GM12878 (cell line): ENCODE measurements at regions not wholly inside any gene's neighbourhood (a gene's known extent, or its start where the extent isn't known, plus 50 kb on each side); places are given as distances from the start of the nearest gene placed in this dataset.

ENCODE experiments used
- BCL3 ChIP-seq: IDR thresholded peaks from 2 replicates; pipeline ENCODE4 v1.6.1; 2011; ENCODE audit warnings: borderline replicate concordance, low read depth, mild to moderate bottlenecking, moderate library complexity, low read length; ENCODE audit not compliant: insufficient read depth, poor library complexity, severe bottlenecking
- EZH2 ChIP-seq: IDR thresholded peaks from 2 replicates; pipeline ENCODE4 v1.6.1; 2012; ENCODE audit warnings: low read depth, mild to moderate bottlenecking, control low read depth, inconsistent platforms, low read length, borderline replicate concordance; ENCODE audit not compliant: control insufficient read depth
- MEF2A ChIP-seq: IDR thresholded peaks from 2 replicates; pipeline ENCODE4 v1.6.1; 2011; ENCODE audit warnings: low read depth, mild to moderate bottlenecking, low read length, moderate library complexity; ENCODE audit not compliant: insufficient read depth
- MXI1 ChIP-seq: fragments of 150-350 bp; IDR thresholded peaks from 2 replicates; pipeline ENCODE4 v1.6.1; 2011; ENCODE audit warnings: low read depth, mild to moderate bottlenecking, inconsistent platforms, low read length, improper control_type of control experiment
- NR2C1 ChIP-seq: fragments of 450-650 bp; IDR thresholded peaks from 2 replicates; pipeline ENCODE4 v1.6.1; 2017; ENCODE audit warnings: antibody characterized with exemption, mild to moderate bottlenecking, moderate library complexity
- NRF1 ChIP-seq: conservative IDR thresholded peaks from 2 replicates; pipeline ENCODE4 v1.6.1; 2011; ENCODE audit warnings: mild to moderate bottlenecking, low read depth, low read length, improper control_type of control experiment
- PML ChIP-seq: IDR thresholded peaks from 2 replicates; pipeline ENCODE4 v1.6.1; 2012; ENCODE audit warnings: low read length, inconsistent platforms
- POU2F2 ChIP-seq: IDR thresholded peaks from 3 replicates; pipeline ENCODE4 v1.6.1; 2011; ENCODE audit warnings: low read depth, mild to moderate bottlenecking, low read length, borderline replicate concordance
- RBBP5 ChIP-seq: fragments of 200-600 bp; sonication (generic); conservative IDR thresholded peaks from 2 replicates; pipeline ENCODE4 v1.6.1; 2016
- TAF1 ChIP-seq: IDR thresholded peaks from 2 replicates; pipeline ENCODE4 v1.6.1; 2011; ENCODE audit warnings: mild to moderate bottlenecking, low read depth, low read length, borderline replicate concordance
- USF2 ChIP-seq: IDR thresholded peaks from 2 replicates; pipeline ENCODE4 v1.6.1; 2011; ENCODE audit warnings: low read depth, low read length, improper control_type of control experiment, borderline replicate concordance
- ZNF274 ChIP-seq: IDR thresholded peaks from one replicate; pipeline ENCODE4 v1.8.0; 2011; ENCODE audit not compliant: insufficient read length, insufficient read depth
- ZZZ3 ChIP-seq: IDR thresholded peaks from 2 replicates; pipeline ENCODE4 v1.6.1; 2011; ENCODE audit warnings: low read depth; ENCODE audit not compliant: control insufficient read depth, insufficient read length
- TF ChIP-seq, protein P1 (sequence below), 3 experiments: IDR thresholded peaks in 2 of 3; conservative IDR thresholded peaks in 1 of 3; 2 replicates each; pipeline ENCODE4 v1.5.1; 2011; ENCODE audit warnings: low read depth in 3 of 3, low read length in 3 of 3, mild to moderate bottlenecking in 3 of 3, control low read depth in 2 of 3, moderate library complexity in 2 of 3, inconsistent platforms in 1 of 3, mixed read lengths in 1 of 3; ENCODE audit not compliant: control insufficient read depth in 2 of 3, insufficient read depth in 1 of 3; ENCODE audit errors: extremely low read depth in 1 of 3

- no peak for TF ChIP-seq POU2F2
- no peak for TF ChIP-seq PML
- TF ChIP-seq ZZZ3, result no peak
- no peak for TF ChIP-seq ZNF274
- no peak for TF ChIP-seq TAF1
- no peak for TF ChIP-seq MXI1
- TF ChIP-seq, protein P1, sequence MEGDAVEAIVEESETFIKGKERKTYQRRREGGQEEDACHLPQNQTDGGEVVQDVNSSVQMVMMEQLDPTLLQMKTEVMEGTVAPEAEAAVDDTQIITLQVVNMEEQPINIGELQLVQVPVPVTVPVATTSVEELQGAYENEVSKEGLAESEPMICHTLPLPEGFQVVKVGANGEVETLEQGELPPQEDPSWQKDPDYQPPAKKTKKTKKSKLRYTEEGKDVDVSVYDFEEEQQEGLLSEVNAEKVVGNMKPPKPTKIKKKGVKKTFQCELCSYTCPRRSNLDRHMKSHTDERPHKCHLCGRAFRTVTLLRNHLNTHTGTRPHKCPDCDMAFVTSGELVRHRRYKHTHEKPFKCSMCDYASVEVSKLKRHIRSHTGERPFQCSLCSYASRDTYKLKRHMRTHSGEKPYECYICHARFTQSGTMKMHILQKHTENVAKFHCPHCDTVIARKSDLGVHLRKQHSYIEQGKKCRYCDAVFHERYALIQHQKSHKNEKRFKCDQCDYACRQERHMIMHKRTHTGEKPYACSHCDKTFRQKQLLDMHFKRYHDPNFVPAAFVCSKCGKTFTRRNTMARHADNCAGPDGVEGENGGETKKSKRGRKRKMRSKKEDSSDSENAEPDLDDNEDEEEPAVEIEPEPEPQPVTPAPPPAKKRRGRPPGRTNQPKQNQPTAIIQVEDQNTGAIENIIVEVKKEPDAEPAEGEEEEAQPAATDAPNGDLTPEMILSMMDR (IDR thresholded peaks at IDR 0.05 in 2 of 3, conservative IDR thresholded peaks at IDR 0.05 in 1 of 3; ENCODE audit: control insufficient read depth in 2 of 3, extremely low read depth in 1 of 3, insufficient read depth in 1 of 3, low read depth in 3 of 3, low read length in 3 of 3), result no peak
- TF ChIP-seq NRF1, result no peak
- TF ChIP-seq NR2C1, result no peak
- TF ChIP-seq USF2, result no peak
- TF ChIP-seq BCL3, result no peak
- no peak for TF ChIP-seq EZH2
- TF ChIP-seq RBBP5, result no peak
- no peak for TF ChIP-seq MEF2A
These were observed 220.3 kb downstream of the MAFB start for GRCh38 chr20:40468759-40469158.
